Pancreas (tissue), 10 donors: ENCODE measurements at regions not wholly inside any gene's neighbourhood (a gene's known extent, or its start where the extent isn't known, plus 50 kb on each side); places are given as distances from the start of the nearest gene placed in this dataset.

Experiments used
- ATAC-seq, 4 donors: fragments of 200-7000 bp; cut with Tn5 transposase; one replicate each; pipeline versions ENCODE4 v1.8.0 to v1.9.1; 2020; ENCODE audit warnings: mild to moderate bottlenecking in 4 of 4, moderate library complexity in 4 of 4
- DNase-seq, 6 donors: peaks; one replicate each; pipeline ENCODE4 v3.0.0-alpha.2; 2020
- FAIRE-seq: peaks from 2 replicates; lab custom pipeline; 2012; peaks lifted over from hg19 to GRCh38; lab: Jason Lieb, UNC
- H3K27ac ChIP-seq, 4 donors: fragments of 200-600 bp; sonication (generic); 1 replicate in 3 of 4; 2 replicates in 1 of 4; pipeline versions ENCODE4 v1.5.0 to v1.8.0; 2020
- H3K27me3 ChIP-seq, 4 donors: fragments of 200-600 bp; one replicate each; pipeline ENCODE4 v1.8.0; 2021
- H3K36me3 ChIP-seq, 3 donors: fragments of 200-600 bp; sonication (generic) in 1 of 3; one replicate each; pipeline versions ENCODE4 v1.5.0 to v1.8.0; 2020 to 2021
- H3K4me1 ChIP-seq, 3 donors: fragments of 200-600 bp; one replicate each; pipeline ENCODE4 v1.8.0; 2021
- H3K4me3 ChIP-seq, 4 donors: fragments of 200-600 bp; sonication (generic) in 2 of 4; one replicate each; pipeline versions ENCODE4 v1.5.0 to v1.8.0; 2020 to 2021
- H3K9me3 ChIP-seq, 4 donors: fragments of 200-600 bp; one replicate each; pipeline ENCODE4 v1.8.0; 2021
- CTCF ChIP-seq, 4 donors: fragments of 200-600 bp; sonication (generic) in 3 of 4; IDR thresholded peaks; one replicate each; pipeline versions ENCODE4 v1.5.0 to v1.8.0; 2021; ENCODE audit warnings: antibody characterized with exemption in 4 of 4
- WGBS, 2 donors: extraction: QIAGEN DNeasy Blood & Tissue Kit; methylation state at CpG; one replicate each; pipeline ENCODE4 v1.1.7; 2013; 5-methylcytosine and 5-hydroxymethylcytosine counted together
- intact Hi-C, 3 donors: fragments of 100-400 bp; cut with DNase I; formaldehyde crosslinking; loops; one replicate each; pipeline versions ENCODE4 v1.11.1 to v1.14.2; 2022
- donor health status: healthy with polysubstance abuse.
- donor health status: DM: no; HTN: no; CAD: no; lungs with moderate emphysema.
- donor health status: DM: no; HTN: no; CAD: no.
- donor health status: control.
- donor health status: control.
- donor health status: Bipolar disorder and iron deficiency.
- donor health status: DM: yes; HTN: yes; CAD: no.
- donor health status: DM: no; HTN: no; CAD: no.
- donor health status: DM: no; HTN: no; CAD: no.
- donor health status: DM: yes; HTN: yes; CAD: no.

DNA sequence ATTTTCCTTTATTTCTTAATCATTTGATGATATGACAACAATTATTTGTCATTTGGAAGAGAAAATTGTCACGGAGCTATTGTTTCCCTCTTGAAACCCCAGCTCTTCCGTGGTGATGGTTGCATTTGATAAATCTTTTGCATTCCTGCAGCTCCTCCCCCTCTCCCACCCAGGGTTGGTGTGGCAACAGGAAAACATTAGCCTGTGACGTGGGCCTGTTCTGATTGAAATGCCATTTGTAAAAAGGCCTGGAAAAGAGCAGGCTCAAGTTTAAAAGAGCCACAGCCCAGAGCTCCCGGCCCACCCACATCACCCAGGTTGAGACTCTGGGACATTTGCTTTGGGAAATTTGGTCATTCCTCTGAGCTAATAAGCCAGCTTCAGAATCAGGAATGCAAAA is 282.5 kb downstream of the RPLP1 start:
- Histone ChIP-seq H3K27ac (no peak overlapping the region), H3K4me3 (no peak overlapping the region), H3K9me3 (no peaks in the 10 kb centered on the region), H3K36me3 (no peaks in the 10 kb centered on the region), H3K27me3 (no peaks in the 10 kb centered on the region), H3K4me1 (no peaks in the 10 kb centered on the region)
- intact Hi-C loops: no loop called here
- ATAC-seq (peak; percentile 23 to 76 (median 54)), DNase-seq (peak in 2 of 6 donors; percentile 21 to 46), FAIRE-seq (no peak)
- TF ChIP-seq CTCF (IDR thresholded peaks at IDR 0.05): no peak
- WGBS, 2 donors: 51 to 55% methylated on average over 4 of the region's 4 CpGs

- FAIRE-seq: no peak
- H3K4me3 ChIP-seq: no peak overlapping the region
- no peak for DNase-seq
- H3K27me3 ChIP-seq: no peaks in the 10 kb centered on the region
- no peaks in the 10 kb centered on the region for H3K9me3 ChIP-seq
- no peak overlapping the region for H3K27ac ChIP-seq
- no peaks in the 10 kb centered on the region for H3K36me3 ChIP-seq
- 63 to 80% methylated on average over 3 of the region's 3 CpGs for WGBS, 2 donors
- H3K4me1 ChIP-seq: no peaks in the 10 kb centered on the region
- peak in 1 of 4 donors; percentile 12 for ATAC-seq
- TF ChIP-seq CTCF (IDR thresholded peaks at IDR 0.05): no peak
- intact Hi-C loops: no loop called here
Observed at GRCh38 chr15:69736161-69736560, 283.5 kb downstream of the RPLP1 start.

GRCh38 chr15:69737916-69738315 is 285.3 kb downstream of the RPLP1 start:
- DNase-seq: no peak
- ATAC-seq: no peak
- no peak for FAIRE-seq
- H3K36me3 ChIP-seq: no peaks in the 10 kb centered on the region
- TF ChIP-seq CTCF (IDR thresholded peaks at IDR 0.05): no peak
- no peaks in the 10 kb centered on the region for H3K4me1 ChIP-seq
- intact Hi-C loops: no loop called here
- H3K27me3 ChIP-seq: no peaks in the 10 kb centered on the region
- no peaks in the 10 kb centered on the region for H3K9me3 ChIP-seq
- H3K27ac ChIP-seq: no peak overlapping the region
- no peak overlapping the region for H3K4me3 ChIP-seq

GRCh38 chr15:69740684-69741083 is 288.1 kb downstream of the RPLP1 start:
- intact Hi-C loops: no loop called here
- no peaks in the 10 kb centered on the region for H3K4me1 ChIP-seq
- TF ChIP-seq CTCF (IDR thresholded peaks at IDR 0.05): no peak
- ATAC-seq (no peak), DNase-seq (no peak), FAIRE-seq (no peak)
- H3K9me3 ChIP-seq: no peaks in the 10 kb centered on the region
- H3K4me3 ChIP-seq: no peak overlapping the region
- no peaks in the 10 kb centered on the region for H3K27me3 ChIP-seq
- WGBS, 2 donors: 82 to 91% methylated on average over 1 of the region's 1 CpG
- H3K27ac ChIP-seq: no peak overlapping the region
- H3K36me3 ChIP-seq: no peaks in the 10 kb centered on the region

- TF ChIP-seq CTCF (IDR thresholded peaks at IDR 0.05): no peak
- Histone ChIP-seq H3K4me1 (no peaks in the 10 kb centered on the region), H3K36me3 (no peaks in the 10 kb centered on the region), H3K9me3 (no peaks in the 10 kb centered on the region), H3K27me3 (no peaks in the 10 kb centered on the region), H3K27ac (no peak overlapping the region), H3K4me3 (no peak overlapping the region)
- FAIRE-seq (no peak), DNase-seq (no peak), ATAC-seq (no peak)
- intact Hi-C loops: no loop called here
- WGBS, 2 donors: 83 to 90% methylated on average over 9 of the region's 9 CpGs
Observed at GRCh38 chr15:69742361-69742760, 289.7 kb downstream of the RPLP1 start.
